GM12892 (cell line): ENCODE measurements at regions not wholly inside any gene's neighbourhood (a gene's known extent, or its start where the extent isn't known, plus 50 kb on each side); places are given as distances from the start of the nearest gene placed in this dataset.

ENCODE experiments used
- POLR2AphosphoS5 ChIP-seq: IDR thresholded peaks from 2 replicates; pipeline ENCODE4 v1.6.1; 2011; ENCODE audit warnings: low read depth, low read length, control low read depth
- TAF1 ChIP-seq: IDR thresholded peaks from 2 replicates; pipeline ENCODE4 v1.6.1; 2011; ENCODE audit warnings: low read depth, mild to moderate bottlenecking, control low read depth, low read length, borderline replicate concordance

GRCh38 chr18:6505498-6505875, 90.8 kb upstream of the L3MBTL4 start:
- no peak for TF ChIP-seq POLR2AphosphoS5
- TF ChIP-seq TAF1 = no peak
